CD4-positive, alpha-beta T cell treated with Interleukin-4 for 1 hour (primary cell): ENCODE measurements at regions not wholly inside any gene's neighbourhood (a gene's known extent, or its start where the extent isn't known, plus 50 kb on each side); places are given as distances from the start of the nearest gene placed in this dataset.

Experiments used
- DNase-seq, 2 donors: peaks; one replicate each; pipeline ENCODE4 v3.0.0-alpha.2; 2020 to 2022

- DNase-seq: no peak
These were observed 702.5 kb upstream of the GRAMD2B start for GRCh38 chr5:125720721-125721120.

- DNase-seq: no peak
These were observed 700.7 kb upstream of the GRAMD2B start for GRCh38 chr5:125722550-125722949.

- DNase-seq: no peak
These were observed 697.5 kb upstream of the GRAMD2B start for GRCh38 chr5:125725691-125726090.

GRCh38 chr5:125743939-125744338, 679.3 kb upstream of the GRAMD2B start:
- no peak for DNase-seq

- DNase-seq: no peak
These were observed 676.3 kb upstream of the GRAMD2B start for GRCh38 chr5:125746917-125747316.

GRCh38 chr5:125750147-125750860, 672.9 kb upstream of the GRAMD2B start:
- no peak for DNase-seq

- DNase-seq: no peak
These were observed 672.4 kb upstream of the GRAMD2B start for GRCh38 chr5:125750861-125751186.

GRCh38 chr5:125756456-125756855, 666.8 kb upstream of the GRAMD2B start:
- DNase-seq: no peak

- no peak for DNase-seq
These were observed 656.5 kb upstream of the GRAMD2B start for GRCh38 chr5:125766706-125767105.

- no peak for DNase-seq
These were observed 647.3 kb upstream of the GRAMD2B start for GRCh38 chr5:125775896-125776295.

- DNase-seq: no peak
These were observed 646.5 kb upstream of the GRAMD2B start for GRCh38 chr5:125776656-125777139.

GRCh38 chr5:125778791-125779190, 644.4 kb upstream of the GRAMD2B start:
- no peak for DNase-seq

GRCh38 chr5:125785407-125785806, 637.8 kb upstream of the GRAMD2B start:
- DNase-seq: no peak

GRCh38 chr5:125786021-125786420, 637.2 kb upstream of the GRAMD2B start:
- no peak for DNase-seq

- no peak for DNase-seq
These were observed 629.7 kb upstream of the GRAMD2B start for GRCh38 chr5:125793470-125793869.

GRCh38 chr5:125794922-125795321, 628.3 kb upstream of the GRAMD2B start:
- no peak for DNase-seq

GRCh38 chr5:125798307-125798706, 624.9 kb upstream of the GRAMD2B start:
- no peak for DNase-seq

GRCh38 chr5:125812651-125813050, 610.6 kb upstream of the GRAMD2B start:
- no peak for DNase-seq

- DNase-seq: no peak
These were observed 609.8 kb upstream of the GRAMD2B start for GRCh38 chr5:125813221-125813974.

GRCh38 chr5:125814119-125814518, 609.1 kb upstream of the GRAMD2B start:
- no peak for DNase-seq

- no peak for DNase-seq
These were observed 599.6 kb upstream of the GRAMD2B start for GRCh38 chr5:125823572-125823971.

- no peak for DNase-seq
These were observed 597.0 kb upstream of the GRAMD2B start for GRCh38 chr5:125826214-125826613.

- DNase-seq: peak in 1 of 2 donors; percentile 36
These were observed 593.9 kb upstream of the GRAMD2B start for GRCh38 chr5:125829349-125829748.

- DNase-seq: no peak
These were observed 589.8 kb upstream of the GRAMD2B start for GRCh38 chr5:125833398-125833797.
